ENCODE measurements at regions not wholly inside any gene's neighbourhood (a gene's known extent, or its start where the extent isn't known, plus 50 kb on each side); places are given as distances from the start of the nearest gene placed in this dataset.
A peak's percentile ranks its signal among the peaks of the same experiment; 100 is the strongest.

GRCh38 chr4:120977435-120977997, 55.0 kb upstream of the PRDM5 start:
- DNase-seq (ENCODE audit: low spot score), result peak; percentile 66

DNA sequence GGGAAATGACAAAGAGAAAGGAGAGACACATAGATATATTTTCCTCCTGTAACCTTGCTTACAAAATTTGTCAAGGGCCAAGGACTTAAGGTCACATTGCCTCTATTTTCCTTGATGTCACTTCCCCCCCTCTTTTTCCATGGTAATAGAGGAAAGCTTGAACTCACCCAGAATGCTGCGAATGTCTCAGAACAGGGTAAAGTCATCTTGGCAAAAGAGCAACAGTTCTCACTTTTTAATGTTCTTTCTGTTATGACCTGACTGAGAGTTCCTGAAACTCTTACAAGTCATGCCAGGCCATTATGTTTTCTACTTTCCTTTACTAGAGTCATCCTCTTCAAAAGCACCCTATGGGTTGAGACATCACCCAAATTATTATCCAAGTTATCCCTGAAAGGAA, 50.7 kb upstream of the PRDM5 start:
- DNase-seq (ENCODE audit: low spot score), result no peak
